Activated CD4-positive, alpha-beta T cell treated with anti-CD3 and anti-CD28 coated beads, Interleukin-2, amount 10 ng/mL, durations not matched to agents 24 days and 14 days (primary cell): ENCODE measurements at regions not wholly inside any gene's neighbourhood (a gene's known extent, or its start where the extent isn't known, plus 50 kb on each side); places are given as distances from the start of the nearest gene placed in this dataset.

ENCODE experiments used
- DNase-seq: peaks from one replicate; pipeline ENCODE4 v3.0.0; 2022
- H3K27ac Mint-ChIP-seq: one replicate; pipeline ENCODE4 v1.8.0; 2022; ENCODE audit warnings: mild to moderate bottlenecking, mixed read lengths
- H3K27me3 Mint-ChIP-seq: one replicate; pipeline ENCODE4 v1.8.0; 2022; ENCODE audit warnings: mixed read lengths
- H3K36me3 Mint-ChIP-seq: one replicate; pipeline ENCODE4 v1.8.0; 2022; ENCODE audit warnings: low read depth, mild to moderate bottlenecking, mixed read lengths
- H3K4me1 Mint-ChIP-seq: one replicate; pipeline ENCODE4 v1.8.0; 2021; ENCODE audit warnings: mixed read lengths
- H3K4me3 Mint-ChIP-seq: one replicate; pipeline ENCODE4 v1.8.0; 2022; ENCODE audit warnings: mild to moderate bottlenecking, moderate library complexity, mixed read lengths
- H3K9me3 Mint-ChIP-seq: one replicate; pipeline ENCODE4 v1.8.0; 2021; ENCODE audit warnings: mixed read lengths
- intact Hi-C: fragments of 100-400 bp; cut with micrococcal nuclease; formaldehyde crosslinking; loops from one replicate; pipeline ENCODE4 v1.15.1; 2023

DNA sequence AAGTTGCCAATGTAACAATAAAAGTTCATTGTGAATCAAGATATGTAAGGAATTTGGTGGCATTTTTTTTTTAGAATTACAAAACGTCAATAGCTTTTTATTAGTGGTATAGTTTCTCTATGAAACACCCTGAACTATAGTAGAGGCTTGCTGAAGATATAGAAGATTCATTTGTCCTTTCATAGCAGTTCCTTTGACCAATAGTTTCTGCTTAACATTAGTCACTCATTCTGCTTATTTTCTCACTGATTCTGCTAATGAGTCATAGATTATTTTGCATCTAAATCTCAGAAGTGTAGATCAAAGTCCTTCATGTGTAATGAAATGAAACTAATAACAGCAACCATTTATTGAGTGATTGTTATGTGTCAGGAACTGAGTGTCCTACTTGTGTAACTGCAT, 205.0 kb upstream of the TET2 start:
- peaks cover 9% of the 10 kb centered on the region for H3K4me1 Mint-ChIP-seq
- H3K27ac Mint-ChIP-seq: no peak overlapping the region
- no peaks in the 10 kb centered on the region for H3K27me3 Mint-ChIP-seq
- no peak for DNase-seq
- intact Hi-C loops: no loop called here
- H3K4me3 Mint-ChIP-seq: no peak overlapping the region
- peaks cover 14% of the 10 kb centered on the region for H3K9me3 Mint-ChIP-seq
- H3K36me3 Mint-ChIP-seq: no peaks in the 10 kb centered on the region

- H3K27me3 Mint-ChIP-seq: peaks cover 1% of the 10 kb centered on the region
- no peak overlapping the region for H3K4me3 Mint-ChIP-seq
- no peaks in the 10 kb centered on the region for H3K36me3 Mint-ChIP-seq
- peak overlapping the region; percentile 2 for H3K27ac Mint-ChIP-seq
- intact Hi-C loops: no loop called here
- DNase-seq: peak; percentile 66
- H3K4me1 Mint-ChIP-seq: peaks cover 9% of the 10 kb centered on the region
- peaks cover 14% of the 10 kb centered on the region for H3K9me3 Mint-ChIP-seq
Observed at GRCh38 chr4:104942990-104943743, 203.5 kb upstream of the TET2 start.

- no peak for DNase-seq
- peaks cover 1% of the 10 kb centered on the region for H3K27me3 Mint-ChIP-seq
- intact Hi-C loops: no loop called here
- H3K36me3 Mint-ChIP-seq: no peaks in the 10 kb centered on the region
- peaks cover 11% of the 10 kb centered on the region for H3K9me3 Mint-ChIP-seq
- H3K4me1 Mint-ChIP-seq: peaks cover 4% of the 10 kb centered on the region
- H3K27ac Mint-ChIP-seq: no peak overlapping the region
- H3K4me3 Mint-ChIP-seq: no peak overlapping the region
Observed at GRCh38 chr4:104944596-104944995, 202.1 kb upstream of the TET2 start.

- no peak overlapping the region for H3K27ac Mint-ChIP-seq
- H3K4me1 Mint-ChIP-seq: peaks cover 10% of the 10 kb centered on the region
- no peak overlapping the region for H3K4me3 Mint-ChIP-seq
- no peak for DNase-seq
- peaks cover 6% of the 10 kb centered on the region for H3K27me3 Mint-ChIP-seq
- intact Hi-C loops: loop anchor here (5.0 to 10.0 kb wide), 3 partner anchors 230 to 743 kb away; partner anchors contain the start of genes GSTCD and INTS12
- H3K36me3 Mint-ChIP-seq: no peaks in the 10 kb centered on the region
- peaks cover 8% of the 10 kb centered on the region for H3K9me3 Mint-ChIP-seq
Observed at GRCh38 chr4:104964410-104965175, 182.1 kb upstream of the TET2 start.

DNA sequence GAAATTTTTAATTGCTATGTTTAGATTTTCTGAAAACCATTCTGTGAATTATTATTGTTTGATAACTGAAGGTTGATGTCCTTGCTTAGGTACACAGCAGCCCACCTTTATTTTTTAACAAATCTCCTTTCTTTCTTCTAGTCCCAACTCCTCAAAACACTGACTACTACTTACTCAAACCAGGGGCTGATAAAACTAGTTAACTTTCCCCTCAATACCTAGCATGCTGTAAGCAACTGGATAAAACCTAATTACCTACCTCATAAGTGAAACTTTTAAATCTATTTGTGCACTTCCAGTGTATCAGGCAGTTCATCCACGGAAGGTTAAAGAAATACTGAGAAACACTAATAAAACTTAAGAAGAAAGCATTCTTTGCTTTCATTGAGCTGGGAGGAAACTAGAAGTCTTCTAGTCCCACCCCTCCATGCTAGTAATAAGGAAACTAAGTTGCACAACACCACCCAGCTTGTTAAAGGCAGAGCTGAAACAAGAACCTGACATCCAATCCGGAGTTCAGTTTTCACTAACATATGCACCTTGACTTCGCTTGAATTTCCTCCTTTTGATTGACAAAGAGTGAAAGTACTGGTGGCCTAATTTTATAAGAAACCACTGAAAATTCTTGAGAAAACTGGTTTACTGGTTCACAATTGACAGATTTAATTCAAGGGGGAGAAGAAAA, 180.2 kb upstream of the TET2 start:
- Mint-ChIP-seq H3K4me1 (peaks cover 10% of the 10 kb centered on the region), H3K27me3 (peaks cover 3% of the 10 kb centered on the region), H3K36me3 (no peaks in the 10 kb centered on the region), H3K4me3 (peak overlapping the region; percentile 71), H3K9me3 (peaks cover 5% of the 10 kb centered on the region), H3K27ac (peak overlapping the region; percentile 87)
- peak; percentile 82 for DNase-seq
- intact Hi-C loops: loop anchor here (1.0 to 10.0 kb wide), 8 partner anchors 70 to 741 kb away; partner anchors contain the start of genes GSTCD, INTS12 and TET2

DNA sequence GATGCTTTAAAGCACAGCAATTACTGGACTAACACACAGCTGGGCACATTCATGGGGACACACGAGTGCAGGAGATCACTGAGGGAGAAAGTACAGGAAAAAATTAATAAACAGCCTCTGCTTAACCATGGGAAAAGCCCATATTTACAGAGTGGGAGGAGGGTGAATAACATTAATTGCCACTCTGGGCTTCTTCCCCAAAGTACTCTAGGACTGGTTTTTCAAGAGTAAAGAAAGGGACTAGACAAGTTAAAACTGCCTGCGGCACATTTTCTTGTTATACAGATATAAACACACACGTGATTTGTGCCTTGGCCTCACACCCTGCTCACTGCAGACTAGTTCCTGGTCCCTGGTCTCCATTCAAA, 179.7 kb upstream of the TET2 start:
- Mint-ChIP-seq H3K36me3 (no peaks in the 10 kb centered on the region), H3K9me3 (peaks cover 5% of the 10 kb centered on the region)
- intact Hi-C loops: loop anchor here (2.0 to 10.0 kb wide), 5 partner anchors 70 to 740 kb away; partner anchors contain the start of genes GSTCD, INTS12 and TET2

GRCh38 chr4:104969394-104970082, 177.1 kb upstream of the TET2 start:
- H3K27me3 Mint-ChIP-seq: peaks cover 3% of the 10 kb centered on the region
- no peaks in the 10 kb centered on the region for H3K36me3 Mint-ChIP-seq
- H3K27ac Mint-ChIP-seq: no peak overlapping the region
- H3K4me1 Mint-ChIP-seq: peaks cover 13% of the 10 kb centered on the region
- H3K9me3 Mint-ChIP-seq: peaks cover 6% of the 10 kb centered on the region
- H3K4me3 Mint-ChIP-seq: no peak overlapping the region
- no peak for DNase-seq
- intact Hi-C loops: loop anchor here (5.0 to 10.0 kb wide), 3 partner anchors 225 to 738 kb away; partner anchors contain the start of genes GSTCD and INTS12

More for the DNA sequence above, 179.7 kb upstream of the TET2 start:
- Mint-ChIP-seq H3K27ac (peak overlapping the region; percentile 87), H3K4me1 (peaks cover 10% of the 10 kb centered on the region), H3K4me3 (peak overlapping the region; percentile 71), H3K27me3 (peaks cover 3% of the 10 kb centered on the region)
- DNase-seq: peak; percentile 58

DNA sequence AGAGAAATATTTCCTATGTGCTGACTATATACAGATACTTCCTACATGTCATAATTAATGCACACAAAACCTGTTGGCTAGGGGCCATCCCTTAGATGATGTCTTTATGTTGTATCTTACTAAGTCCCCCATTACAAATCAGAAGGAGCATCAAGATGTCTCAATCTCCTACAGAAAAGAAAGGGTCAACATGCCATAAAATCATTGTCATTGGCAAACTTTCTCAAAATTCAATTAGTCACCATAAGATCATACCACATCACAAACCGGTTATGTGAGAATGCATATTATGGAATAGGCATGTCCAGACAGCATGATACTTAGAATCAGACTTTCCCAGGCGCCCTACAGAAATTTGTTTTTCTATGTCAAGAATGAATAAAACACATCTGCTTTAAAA, 175.2 kb upstream of the TET2 start:
- no peaks in the 10 kb centered on the region for H3K36me3 Mint-ChIP-seq
- peaks cover 4% of the 10 kb centered on the region for H3K9me3 Mint-ChIP-seq
- H3K27ac Mint-ChIP-seq: no peak overlapping the region
- H3K27me3 Mint-ChIP-seq: peaks cover 3% of the 10 kb centered on the region
- no peak for DNase-seq
- H3K4me1 Mint-ChIP-seq: peaks cover 8% of the 10 kb centered on the region
- H3K4me3 Mint-ChIP-seq: no peak overlapping the region
- intact Hi-C loops: no loop called here

- no peaks in the 10 kb centered on the region for H3K36me3 Mint-ChIP-seq
- H3K9me3 Mint-ChIP-seq: peaks cover 7% of the 10 kb centered on the region
- H3K4me3 Mint-ChIP-seq: no peak overlapping the region
- H3K4me1 Mint-ChIP-seq: peaks cover 4% of the 10 kb centered on the region
- no peak overlapping the region for H3K27ac Mint-ChIP-seq
- intact Hi-C loops: no loop called here
- no peak for DNase-seq
- no peaks in the 10 kb centered on the region for H3K27me3 Mint-ChIP-seq
Observed at GRCh38 chr4:104973708-104974107, 173.0 kb upstream of the TET2 start.

- no peak overlapping the region for H3K4me3 Mint-ChIP-seq
- H3K27me3 Mint-ChIP-seq: no peaks in the 10 kb centered on the region
- intact Hi-C loops: no loop called here
- peaks cover 12% of the 10 kb centered on the region for H3K9me3 Mint-ChIP-seq
- no peak overlapping the region for H3K27ac Mint-ChIP-seq
- H3K36me3 Mint-ChIP-seq: no peaks in the 10 kb centered on the region
- no peak for DNase-seq
- H3K4me1 Mint-ChIP-seq: peaks cover 4% of the 10 kb centered on the region
Observed at GRCh38 chr4:104975617-104976016, 171.1 kb upstream of the TET2 start.

- Mint-ChIP-seq H3K9me3 (peaks cover 17% of the 10 kb centered on the region), H3K4me3 (no peak overlapping the region)
Observed at GRCh38 chr4:104976262-104976661, 170.4 kb upstream of the TET2 start.

GRCh38 chr4:104979083-104979760, 167.5 kb upstream of the TET2 start:
- Mint-ChIP-seq H3K27ac (no peak overlapping the region), H3K9me3 (peaks cover 21% of the 10 kb centered on the region), H3K36me3 (no peaks in the 10 kb centered on the region), H3K27me3 (peaks cover 6% of the 10 kb centered on the region), H3K4me1 (no peaks in the 10 kb centered on the region), H3K4me3 (no peak overlapping the region)
- intact Hi-C loops: no loop called here
- no peak for DNase-seq

More at GRCh38 chr4:104976262-104976661, 170.4 kb upstream of the TET2 start:
- DNase-seq: no peak
- H3K27ac Mint-ChIP-seq: no peak overlapping the region
- H3K36me3 Mint-ChIP-seq: no peaks in the 10 kb centered on the region
- H3K4me1 Mint-ChIP-seq: peaks cover 4% of the 10 kb centered on the region
- H3K27me3 Mint-ChIP-seq: peaks cover 2% of the 10 kb centered on the region
- intact Hi-C loops: no loop called here
